Stimulated activated CD8-positive, alpha-beta memory T cell treated with anti-CD3 and anti-CD28 coated beads, Interleukin-7, amount 100 ng/mL, for 4 hours (primary cell): ENCODE measurements at regions not wholly inside any gene's neighbourhood (a gene's known extent, or its start where the extent isn't known, plus 50 kb on each side); places are given as distances from the start of the nearest gene placed in this dataset.
"Not testable (repeated sequence)": the region's sequence is repeated elsewhere in the genome, so short reads cannot be mapped to it uniquely, and the experiment has no call there.

Source experiments
- DNase-seq, 2 donors: peaks; one replicate each; pipeline ENCODE4 v3.0.0-alpha.2; 2020; ENCODE audit warnings: low read depth in 2 of 2

DNA sequence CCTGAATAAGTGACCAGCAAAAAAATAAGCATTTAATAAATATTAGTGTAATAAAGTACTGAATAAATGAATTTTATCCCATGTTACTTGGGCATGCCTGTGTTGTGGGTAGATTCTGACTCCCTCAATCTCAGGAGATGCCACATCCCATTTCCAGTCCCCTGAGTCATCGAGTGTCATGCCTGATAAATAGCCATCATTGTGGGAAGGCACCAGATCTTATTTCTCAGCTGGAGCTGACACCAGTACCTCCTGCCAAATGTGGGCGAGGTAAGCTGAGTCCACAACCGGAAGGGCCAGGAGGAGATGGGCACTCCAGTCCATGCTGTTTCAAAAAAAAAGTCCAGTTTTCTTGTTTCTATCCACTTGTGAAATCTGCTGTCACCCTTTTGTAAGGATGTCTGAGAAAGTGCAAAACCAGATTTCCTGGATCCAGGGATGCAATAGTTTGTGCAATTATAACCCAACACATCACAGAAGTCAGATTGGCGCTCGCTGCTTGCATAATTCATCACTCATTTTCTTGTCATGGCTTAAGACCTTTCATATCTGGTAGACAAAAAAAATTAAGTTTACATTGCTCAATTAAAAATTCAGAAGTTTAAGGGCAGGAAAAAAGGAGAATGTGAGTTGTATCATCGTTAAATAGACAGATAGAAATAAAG lies 311.6 kb downstream of the MIAT start:
- DNase-seq = no peak

DNA sequence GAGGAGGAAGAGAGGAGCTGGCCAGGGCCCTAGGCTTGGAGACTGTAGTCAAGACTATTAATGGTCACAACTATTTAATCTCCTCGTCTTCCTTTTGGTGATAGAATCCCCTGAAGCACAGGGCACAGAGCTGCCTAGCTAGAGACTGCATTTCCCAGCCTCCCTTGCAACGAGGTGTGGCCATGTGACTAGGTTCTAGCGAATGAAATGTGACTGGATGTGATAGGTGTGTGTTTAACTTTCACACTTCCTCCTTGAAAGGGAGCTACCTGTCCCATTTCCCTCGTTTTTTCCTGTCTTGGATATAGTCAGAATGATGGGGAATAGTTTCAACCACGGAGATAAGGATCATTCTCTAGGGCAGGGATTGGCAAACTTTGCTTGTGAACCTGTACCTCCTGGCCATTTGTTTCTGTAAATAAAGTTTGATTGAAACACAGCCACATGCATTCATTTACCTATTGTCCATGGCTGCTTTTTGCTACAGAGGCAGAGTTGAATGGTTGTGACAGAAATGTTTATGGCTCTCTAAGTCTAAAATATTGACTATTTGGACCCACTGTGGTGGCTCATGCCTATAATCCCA lies 313.5 kb downstream of the MIAT start:
- no peak for DNase-seq

DNA sequence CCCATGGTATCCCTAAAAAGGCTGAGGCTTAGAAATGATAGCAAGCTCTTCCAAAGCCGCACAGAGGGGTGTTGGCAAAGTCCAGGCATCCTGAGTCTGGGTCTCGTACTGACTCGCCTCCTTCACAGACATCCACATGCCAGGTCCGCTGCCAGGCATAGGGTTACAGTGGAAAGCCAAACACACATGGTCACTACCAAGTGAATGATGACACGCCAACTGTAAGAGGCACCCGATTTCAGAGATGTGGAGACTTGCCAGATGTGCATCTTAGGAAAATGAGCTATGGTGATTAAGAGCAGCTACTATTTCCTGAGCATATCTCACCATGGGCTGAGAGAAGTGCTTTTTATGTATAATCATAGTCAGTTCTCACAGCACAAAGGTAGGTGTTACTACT lies 314.9 kb downstream of the MIAT start:
- no peak for DNase-seq

DNA sequence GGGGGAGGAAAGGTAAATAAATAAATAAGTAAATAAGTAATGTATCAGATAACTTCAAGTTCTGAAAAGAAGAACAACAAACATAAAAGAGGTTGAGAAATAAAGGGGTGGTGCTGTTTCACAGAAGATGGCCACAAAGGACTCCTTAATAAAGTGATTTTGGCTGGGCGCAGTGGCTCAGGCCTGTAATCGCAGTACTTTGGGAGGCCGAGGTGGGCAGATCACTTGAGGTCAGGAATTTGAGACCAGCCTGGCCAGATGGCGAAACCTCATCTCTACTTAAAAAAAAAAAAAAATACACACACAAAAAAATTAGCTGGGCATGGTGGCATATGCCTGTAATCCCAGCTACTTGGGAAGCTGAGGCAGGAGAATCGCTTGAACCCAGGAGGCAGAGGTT lies 315.5 kb downstream of the MIAT start:
- DNase-seq = not testable (repeated sequence)

DNA sequence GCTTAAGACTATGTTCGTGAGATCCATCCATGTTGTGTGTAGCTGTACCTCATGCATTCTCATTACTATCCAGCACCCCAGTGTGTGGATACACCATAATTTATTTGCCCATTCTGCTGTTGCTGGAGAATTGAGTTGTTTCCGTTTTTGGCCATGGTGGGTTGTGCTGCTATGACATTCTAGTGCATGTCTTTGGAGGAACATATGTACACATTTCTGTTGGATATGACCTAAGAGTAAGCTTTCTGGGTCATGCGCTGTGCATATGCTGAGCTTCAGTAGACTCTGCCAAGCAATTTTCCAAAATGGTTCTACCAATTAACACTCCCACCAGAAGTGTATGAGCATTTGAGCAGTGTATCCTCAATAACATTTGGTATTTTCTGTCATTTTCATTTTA lies 316.6 kb downstream of the MIAT start:
- no peak for DNase-seq

DNA sequence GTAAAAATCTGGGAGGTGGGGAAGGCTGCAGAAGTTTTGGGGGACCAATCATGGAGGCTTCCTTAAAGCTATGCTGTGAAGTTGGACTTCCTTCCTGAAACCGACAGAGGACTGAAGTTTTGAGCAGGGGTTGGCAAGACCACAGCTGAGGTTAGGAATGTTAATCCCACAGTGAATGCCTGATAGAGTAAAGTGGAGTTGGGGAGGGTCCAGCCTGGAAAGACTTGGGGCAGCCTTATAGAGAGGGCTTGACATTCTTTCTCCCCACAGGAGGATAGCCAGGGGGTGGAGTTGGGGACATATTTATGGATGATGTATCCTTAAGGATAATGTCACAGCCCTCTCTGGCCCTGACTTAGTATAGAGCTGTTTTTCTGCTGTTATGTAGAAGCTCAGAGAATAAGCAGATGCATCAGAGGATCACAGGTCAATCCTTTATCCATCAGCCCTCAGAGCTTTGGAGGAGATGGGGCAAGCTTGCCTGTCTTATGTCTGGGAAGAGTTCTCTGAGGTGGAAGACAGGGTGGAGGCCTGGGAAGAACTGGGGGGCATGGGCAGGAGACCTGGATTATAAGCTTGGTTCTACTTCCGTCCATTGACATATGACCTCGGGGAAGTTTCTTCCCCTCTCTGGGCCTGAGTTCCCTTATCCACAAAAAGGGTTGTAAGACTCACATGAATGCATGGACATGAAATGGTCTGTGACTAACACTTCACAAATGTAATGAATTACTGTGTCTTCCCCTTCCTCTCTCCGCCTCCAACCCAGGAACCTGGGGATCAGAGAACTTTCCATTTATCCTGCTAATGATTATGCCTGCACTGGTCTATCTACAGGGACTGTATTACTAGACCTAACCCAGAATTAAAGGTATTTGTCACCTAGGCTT lies 317.8 kb downstream of the MIAT start:
- no peak for DNase-seq

DNA sequence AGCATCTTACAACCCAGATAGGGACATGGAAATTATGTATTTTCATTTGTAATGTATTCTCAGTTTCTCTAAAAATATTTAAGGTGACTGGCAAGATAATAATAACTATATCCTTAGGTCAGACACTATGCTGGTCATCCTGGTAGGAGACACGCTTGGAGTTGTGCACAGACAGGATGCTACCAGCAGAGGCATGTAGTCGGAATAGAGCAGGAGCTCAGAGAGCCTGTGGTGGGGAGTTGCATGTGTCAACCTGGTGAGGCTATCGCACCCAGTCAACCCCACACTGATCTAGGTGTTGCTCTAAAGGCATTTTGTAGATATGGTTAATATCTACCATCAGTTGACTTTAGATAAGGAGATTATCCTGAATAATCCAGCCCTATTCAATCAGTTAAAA lies 318.5 kb downstream of the MIAT start:
- no peak for DNase-seq

DNA sequence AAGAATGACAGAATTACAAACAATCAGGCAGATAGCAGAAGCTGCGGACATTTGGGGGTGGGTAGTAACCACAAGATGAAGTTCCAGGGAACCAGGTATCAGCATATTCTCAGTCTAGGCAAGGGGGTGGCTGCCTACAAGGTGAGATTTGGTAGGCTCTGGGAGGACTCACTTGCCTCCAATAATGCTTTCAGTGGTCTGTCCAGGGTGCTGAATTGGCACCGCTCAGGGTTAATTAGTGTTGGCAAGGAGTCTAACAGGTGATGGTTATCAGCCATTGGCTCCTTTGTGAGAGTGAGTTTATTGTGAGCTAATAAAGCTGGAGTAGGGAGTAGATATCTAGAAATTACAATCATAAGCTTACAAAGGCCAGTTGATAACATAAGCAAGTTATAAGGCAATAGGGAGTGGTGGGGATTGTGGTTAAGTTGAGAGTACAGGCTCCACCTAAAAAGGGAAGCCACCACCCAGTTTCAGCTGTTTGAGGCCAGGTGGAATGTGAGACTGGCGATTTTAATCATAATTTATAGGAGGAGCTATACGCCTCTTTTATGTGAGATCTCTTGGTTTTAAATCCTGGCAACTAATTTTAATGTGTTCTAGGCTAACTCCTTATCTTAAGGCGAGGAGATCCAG lies 320.5 kb downstream of the MIAT start:
- no peak for DNase-seq

DNA sequence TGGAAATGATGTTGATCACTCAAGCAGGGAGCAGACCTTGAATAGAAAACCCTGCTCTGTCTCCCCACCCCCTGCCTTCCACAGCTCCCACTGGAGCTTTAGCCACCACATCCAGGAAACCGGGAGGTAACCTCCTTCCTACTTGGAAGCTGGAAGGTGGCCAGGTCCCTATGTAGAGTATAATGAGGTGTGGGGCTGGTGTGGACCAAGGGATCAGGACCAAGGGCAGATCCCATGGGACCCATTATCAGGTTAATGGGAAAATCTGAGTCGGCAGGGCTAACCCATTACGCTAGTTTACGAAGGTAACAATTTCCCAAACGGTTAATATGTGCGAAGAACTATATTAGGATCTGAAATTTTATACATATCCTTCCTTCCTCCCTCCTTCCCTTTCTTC lies 321.9 kb downstream of the MIAT start:
- no peak for DNase-seq

DNA sequence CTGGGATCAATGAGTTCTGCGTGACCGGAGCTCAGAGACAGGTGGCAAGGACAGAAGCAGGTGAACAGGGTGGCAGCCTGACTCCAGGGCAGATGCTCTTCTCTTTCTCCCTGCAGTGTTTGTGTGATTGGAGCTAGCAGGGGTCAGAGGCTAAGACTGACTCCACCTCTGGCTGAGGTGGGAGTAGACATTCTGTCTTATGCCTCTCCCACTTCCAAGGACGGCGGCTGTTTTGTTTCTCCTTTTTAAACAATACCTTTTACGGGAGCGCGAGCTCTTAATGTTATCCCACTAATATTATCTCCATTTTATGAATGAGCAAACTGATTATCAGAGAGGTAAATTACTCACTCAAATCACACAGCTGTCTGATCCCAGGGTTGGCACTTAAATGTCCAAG lies 323.7 kb downstream of the MIAT start:
- DNase-seq = no peak

DNA sequence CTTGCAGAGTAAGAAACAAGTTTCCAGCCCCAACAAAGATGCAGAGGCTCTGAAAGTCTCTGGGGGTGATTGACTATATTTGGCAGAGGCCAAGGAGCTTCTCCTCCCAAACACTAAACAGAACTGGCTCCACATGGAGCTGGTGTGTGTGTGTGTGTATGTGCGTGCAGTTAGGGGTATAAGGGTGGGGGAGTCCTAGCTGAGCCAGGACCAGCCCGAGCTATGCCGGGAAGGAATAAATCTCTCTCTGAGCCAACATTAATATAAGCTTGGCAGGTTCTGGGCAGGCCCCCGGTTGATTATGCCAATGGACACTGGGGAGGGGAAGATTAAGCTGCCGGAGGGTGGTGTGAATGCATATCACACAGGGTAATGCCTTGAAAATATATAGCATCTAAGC lies 324.2 kb downstream of the MIAT start:
- no peak for DNase-seq

DNA sequence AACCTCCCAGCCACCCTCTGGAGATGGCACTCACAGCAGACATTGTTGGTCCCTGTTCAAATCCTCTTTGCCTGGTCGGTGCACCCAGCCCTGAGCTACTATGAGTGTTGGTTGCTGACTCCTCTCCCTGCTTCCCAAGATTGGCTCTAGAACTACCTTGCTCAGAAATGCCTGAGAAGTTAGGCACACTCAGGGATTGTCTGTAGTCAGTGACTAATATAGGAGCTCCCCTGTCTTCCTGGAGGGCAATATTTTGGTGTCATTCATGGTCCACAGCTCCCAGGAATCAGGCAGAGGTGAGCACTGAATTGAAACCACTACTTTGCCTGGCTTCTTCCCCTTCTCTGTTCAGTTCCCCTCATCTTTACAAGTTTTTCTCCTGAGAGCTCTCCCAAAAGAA lies 325.9 kb downstream of the MIAT start:
- no peak for DNase-seq

DNA sequence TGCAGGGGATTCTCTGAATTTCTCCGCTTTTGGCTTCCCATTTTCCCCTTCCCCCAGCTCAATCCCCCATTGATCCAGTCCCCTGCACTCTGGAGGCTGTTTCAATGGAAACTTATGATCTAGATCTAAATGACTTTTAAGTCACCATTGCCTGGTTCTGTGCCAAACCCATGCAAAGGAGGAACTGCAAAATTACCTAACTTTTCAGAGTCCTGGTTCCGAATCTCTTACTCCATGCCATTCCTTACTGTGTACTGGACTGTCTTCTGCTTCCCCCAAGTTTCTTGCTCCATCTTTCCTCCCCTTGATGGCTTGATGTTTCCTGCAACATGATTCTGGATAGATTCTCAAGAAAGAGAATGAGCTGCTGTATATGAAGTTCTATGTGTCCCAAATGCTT lies 327.8 kb downstream of the MIAT start:
- DNase-seq = no peak

DNA sequence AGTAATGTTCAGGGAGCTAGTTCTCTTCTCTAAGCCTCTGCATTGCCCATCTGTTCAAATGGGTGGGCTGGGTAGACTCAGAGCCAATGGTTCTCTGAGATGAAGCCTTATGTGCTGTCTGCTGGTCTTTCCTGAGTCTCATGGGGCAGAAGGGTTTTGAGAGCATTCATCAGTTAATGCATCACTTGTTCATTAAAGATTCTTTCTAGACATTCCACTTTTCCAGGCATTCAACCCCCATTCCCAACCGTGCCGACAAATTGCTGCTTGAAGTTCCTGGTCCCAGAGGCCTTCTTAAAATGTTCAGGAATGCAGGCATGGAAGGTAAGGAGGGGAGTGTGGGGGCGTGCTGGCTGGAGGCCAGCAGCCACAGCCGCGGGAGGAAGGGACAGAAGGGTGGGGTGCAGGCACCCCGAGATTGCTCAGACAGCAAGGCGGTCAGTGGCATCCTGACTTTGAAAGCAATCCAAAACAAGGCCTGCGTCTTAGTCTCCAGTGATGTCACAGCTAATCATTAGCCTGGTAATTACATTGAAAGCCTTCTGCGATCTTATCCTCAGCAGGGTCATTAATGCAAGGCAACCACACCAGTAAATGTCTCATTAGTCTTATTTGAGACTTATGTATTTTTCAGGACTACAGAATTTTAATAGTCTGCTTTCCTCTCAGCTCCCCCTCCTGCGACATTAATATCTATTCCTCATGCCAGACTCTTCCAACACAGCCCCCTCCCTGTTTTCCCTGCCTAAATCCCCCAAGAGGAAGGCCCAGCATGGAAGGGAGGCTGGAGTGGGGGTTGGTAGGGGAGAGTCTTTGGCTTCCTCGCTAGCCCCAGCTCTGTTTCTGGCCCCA lies 328.8 kb downstream of the MIAT start:
- DNase-seq = no peak

DNA sequence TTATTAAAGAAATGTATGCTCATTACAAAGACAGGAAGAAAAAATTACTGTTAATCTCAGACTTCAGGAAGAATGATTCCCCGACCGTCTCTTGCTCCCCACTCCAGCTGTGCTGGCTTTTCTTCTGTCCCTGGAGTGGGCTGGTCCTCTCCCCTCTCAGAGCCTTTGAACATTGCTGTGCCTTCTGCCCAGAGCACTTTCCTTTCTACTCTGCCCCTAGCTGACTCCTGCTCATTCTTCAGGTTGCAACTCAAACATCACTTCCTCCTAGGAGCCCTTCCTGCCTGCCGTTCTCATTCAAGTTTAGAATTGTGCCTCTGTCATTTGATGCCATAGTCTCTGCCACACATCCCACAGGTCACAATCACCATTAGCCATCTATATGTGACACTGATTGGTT lies 329.5 kb downstream of the MIAT start:
- no peak for DNase-seq

DNA sequence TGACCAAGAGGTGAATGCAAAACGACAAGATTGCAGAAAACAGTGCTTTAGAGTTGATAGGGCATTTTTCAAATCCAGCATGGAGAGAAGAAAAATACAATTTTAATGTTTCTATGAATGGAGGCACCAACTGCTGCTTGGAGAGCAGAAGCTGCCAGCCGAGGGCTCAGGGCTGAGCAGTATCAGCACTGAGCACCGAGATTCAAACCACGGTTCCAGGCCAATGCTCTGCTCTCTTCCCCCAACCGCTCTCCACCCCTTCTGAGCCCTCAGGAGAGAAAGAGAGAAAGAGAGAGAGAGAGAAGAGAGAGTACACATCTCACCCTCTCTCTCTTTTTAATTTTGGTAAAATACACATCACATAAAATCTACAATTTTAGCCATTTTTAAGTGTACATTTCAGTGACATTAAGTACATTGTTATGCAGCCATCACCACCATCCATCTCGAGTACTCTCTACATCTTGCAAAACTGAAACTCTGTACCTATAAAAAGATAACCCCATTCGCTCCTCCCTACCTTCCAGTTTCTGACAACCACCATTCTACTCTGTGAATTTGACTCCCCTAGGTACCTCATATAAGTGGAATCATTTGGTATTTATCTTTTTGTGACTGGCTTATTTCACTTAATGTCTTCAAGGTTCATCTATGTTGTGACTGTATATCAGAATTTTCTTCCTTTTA lies 333.3 kb downstream of the MIAT start:
- DNase-seq = no peak

DNA sequence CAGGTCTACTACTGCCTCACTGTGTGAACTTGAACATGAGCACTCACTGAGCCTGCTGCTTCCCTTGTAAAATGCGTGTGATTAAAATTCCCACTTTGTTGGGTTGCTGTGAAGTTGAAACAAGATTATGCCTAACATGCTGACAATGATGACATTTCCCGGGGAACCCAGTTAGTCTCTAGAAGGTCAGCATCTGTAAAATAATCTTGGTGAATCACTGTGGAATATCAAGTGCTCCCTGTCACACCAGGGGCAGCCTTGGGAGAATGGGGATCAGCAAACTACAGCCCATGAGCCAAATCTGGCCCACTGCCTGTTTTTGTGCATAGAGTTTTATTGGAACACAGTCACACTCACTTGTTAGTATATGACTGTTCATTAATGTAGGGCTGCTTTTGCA lies 335.2 kb downstream of the MIAT start:
- DNase-seq = no peak

DNA sequence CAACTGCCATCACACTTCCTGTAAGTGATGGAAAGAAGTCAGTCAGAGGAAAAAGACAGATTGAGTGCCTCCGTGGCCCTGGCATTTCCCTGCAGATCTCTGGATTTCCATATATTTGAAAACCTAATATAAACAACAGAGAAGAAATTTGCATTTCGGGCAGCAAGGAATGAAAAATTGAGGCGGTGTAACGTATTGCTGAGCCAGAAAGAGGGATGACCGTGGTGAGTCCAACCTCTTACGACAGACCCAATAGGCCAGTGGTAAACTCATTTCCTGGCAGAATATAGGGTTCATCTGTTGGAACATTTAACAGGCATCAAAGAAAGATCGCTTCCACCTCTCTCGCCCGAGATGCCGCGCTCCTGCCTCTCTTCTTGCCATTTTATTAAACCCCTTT lies 336.5 kb downstream of the MIAT start:
- no peak for DNase-seq

DNA sequence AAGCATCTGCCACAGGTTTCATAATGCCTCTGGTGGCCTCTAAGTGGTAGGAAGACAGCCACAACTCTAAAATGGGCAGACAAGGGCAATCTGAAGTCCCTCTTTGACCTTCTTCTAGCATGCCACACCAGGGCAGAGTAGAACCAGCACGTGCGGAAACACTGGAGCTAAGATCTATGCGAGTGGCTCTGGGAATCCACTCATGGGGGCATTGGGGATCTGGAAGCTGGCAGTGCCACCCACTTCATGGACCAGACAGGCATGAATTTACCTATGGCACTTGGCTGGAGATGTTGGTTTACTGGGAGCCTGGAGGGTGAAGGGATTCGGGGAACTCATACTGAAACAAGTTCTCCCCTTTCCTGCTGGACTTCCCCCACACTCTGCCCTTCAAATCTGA lies 337.4 kb downstream of the MIAT start:
- DNase-seq = no peak

DNA sequence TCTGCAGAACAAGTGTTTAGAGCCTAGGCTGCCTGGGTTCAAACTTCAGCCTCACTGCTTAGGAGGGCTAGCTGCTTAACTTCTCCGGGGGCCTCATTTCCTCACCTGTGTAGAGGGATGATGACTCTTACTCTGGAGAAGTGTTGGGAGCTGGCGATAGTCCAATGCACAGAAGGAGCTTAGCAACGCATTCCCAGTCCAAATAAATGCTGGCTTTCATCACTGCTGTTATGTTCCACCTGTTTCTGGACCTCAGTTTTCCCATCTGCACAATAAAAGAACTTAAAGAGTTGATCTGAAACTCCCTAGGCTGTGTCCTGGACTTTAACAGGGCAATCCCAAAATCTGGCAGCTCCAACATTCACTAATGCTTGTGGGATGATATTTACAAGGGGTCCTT lies 337.8 kb downstream of the MIAT start:
- no peak for DNase-seq

DNA sequence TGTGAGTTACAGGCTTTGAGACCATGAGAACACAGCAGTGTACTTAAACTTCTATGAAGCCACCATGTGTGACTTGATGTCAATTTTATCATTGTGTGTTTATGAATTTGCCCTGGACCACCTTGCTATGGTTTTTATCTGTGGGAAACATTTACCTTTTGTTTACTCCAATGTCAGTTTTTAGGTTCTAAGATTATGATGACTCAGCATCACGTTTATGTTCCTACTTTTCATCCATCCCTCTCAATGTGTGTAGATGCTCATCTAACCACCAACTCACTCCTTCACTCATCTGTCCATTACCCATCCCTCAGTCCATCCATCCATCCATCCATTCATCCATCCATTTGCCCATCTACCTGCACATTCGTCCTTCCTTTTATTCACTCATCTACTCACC lies 338.8 kb downstream of the MIAT start:
- no peak for DNase-seq
